GM23248 (cell line): ENCODE measurements at regions not wholly inside any gene's neighbourhood (a gene's known extent, or its start where the extent isn't known, plus 50 kb on each side); places are given as distances from the start of the nearest gene placed in this dataset.

Source experiments
- DNase-seq: peaks from one replicate; pipeline ENCODE4 v3.0.0-alpha.2; 2015
- H2AFZ ChIP-seq: fragments of 200-600 bp; sonication (generic); 2 replicates; pipeline ENCODE4 v1.6.1; 2016; ENCODE audit warnings: antibody characterized with exemption
- H3F3A ChIP-seq: fragments of 200-600 bp; sonication (generic); 2 replicates; pipeline ENCODE4 v1.6.1; 2016; ENCODE audit warnings: mild to moderate bottlenecking, antibody characterized with exemption, mixed run types; ENCODE audit not compliant: insufficient read depth
- H3K27ac ChIP-seq: fragments of 200-600 bp; sonication (generic); 2 replicates; pipeline ENCODE4 v1.5.1; 2016; ENCODE audit warnings: mild to moderate bottlenecking
- H3K27me3 ChIP-seq: fragments of 200-600 bp; sonication (generic); replicated peaks from 2 replicates; pipeline ENCODE4 v1.6.1; 2016; ENCODE audit warnings: mild to moderate bottlenecking; ENCODE audit not compliant: insufficient read depth
- H3K36me3 ChIP-seq: fragments of 200-600 bp; sonication (generic); 2 replicates; pipeline ENCODE4 v1.6.1; 2016; ENCODE audit warnings: low read depth, mild to moderate bottlenecking
- H3K4me1 ChIP-seq: fragments of 200-600 bp; sonication (generic); 2 replicates; pipeline ENCODE4 v1.6.1; 2016; ENCODE audit warnings: mild to moderate bottlenecking; ENCODE audit not compliant: insufficient read depth
- H3K4me2 ChIP-seq: fragments of 200-600 bp; sonication (generic); one replicate; pipeline ENCODE4 v1.6.1; 2016; ENCODE audit warnings: mild to moderate bottlenecking; ENCODE audit not compliant: unreplicated experiment
- H3K4me3 ChIP-seq: fragments of 200-600 bp; sonication (generic); 2 replicates; pipeline ENCODE4 v1.5.1; 2016; ENCODE audit warnings: mild to moderate bottlenecking
- H3K79me2 ChIP-seq: fragments of 200-600 bp; sonication (generic); 2 replicates; pipeline ENCODE4 v1.6.1; 2016; ENCODE audit warnings: mild to moderate bottlenecking; ENCODE audit not compliant: insufficient read depth
- H3K9ac ChIP-seq: fragments of 200-600 bp; sonication (generic); 2 replicates; pipeline ENCODE4 v1.6.1; 2016; ENCODE audit warnings: mild to moderate bottlenecking
- H3K9me2 ChIP-seq: fragments of 200-600 bp; sonication (generic); 2 replicates; pipeline ENCODE4 v1.6.1; 2016; ENCODE audit warnings: mixed run types, mild to moderate bottlenecking, moderate library complexity; ENCODE audit not compliant: insufficient read depth
- H3K9me3 ChIP-seq: fragments of 200-600 bp; sonication (generic); one replicate; pipeline ENCODE4 v1.6.1; 2017; ENCODE audit warnings: low read depth
- H4K20me1 ChIP-seq: fragments of 200-600 bp; sonication (generic); 2 replicates; pipeline ENCODE4 v1.6.0; 2016; ENCODE audit not compliant: insufficient read depth
- EZH2 ChIP-seq: fragments of 200-600 bp; sonication (generic); IDR thresholded peaks from 2 replicates; pipeline ENCODE4 v1.6.1; 2018; ENCODE audit warnings: antibody characterized with exemption, mild to moderate bottlenecking; ENCODE audit not compliant: insufficient read depth, poor library complexity, severe bottlenecking
- EZH2phosphoT487 ChIP-seq: fragments of 200-600 bp; sonication (generic); IDR thresholded peaks from 2 replicates; pipeline ENCODE4 v1.6.1; 2018; ENCODE audit warnings: antibody characterized with exemption, moderate library complexity, mild to moderate bottlenecking, low read depth; ENCODE audit not compliant: insufficient read depth
- WGBS, 2 experiments: methylation state at CpG; one replicate each; pipeline ENCODE4 v1.1.6; 2015 to 2017; ENCODE audit warnings: low lambda C conversion rate in 2 of 2, low coverage in 1 of 2; ENCODE audit errors: missing lambda C conversion rate in 2 of 2; 5-methylcytosine and 5-hydroxymethylcytosine counted together
- in situ Hi-C: fragments of 300-500 bp; cut with MboI; formaldehyde crosslinking; loops from 2 replicates; pipeline ENCODE4 v1.15.0; 2020

DNA sequence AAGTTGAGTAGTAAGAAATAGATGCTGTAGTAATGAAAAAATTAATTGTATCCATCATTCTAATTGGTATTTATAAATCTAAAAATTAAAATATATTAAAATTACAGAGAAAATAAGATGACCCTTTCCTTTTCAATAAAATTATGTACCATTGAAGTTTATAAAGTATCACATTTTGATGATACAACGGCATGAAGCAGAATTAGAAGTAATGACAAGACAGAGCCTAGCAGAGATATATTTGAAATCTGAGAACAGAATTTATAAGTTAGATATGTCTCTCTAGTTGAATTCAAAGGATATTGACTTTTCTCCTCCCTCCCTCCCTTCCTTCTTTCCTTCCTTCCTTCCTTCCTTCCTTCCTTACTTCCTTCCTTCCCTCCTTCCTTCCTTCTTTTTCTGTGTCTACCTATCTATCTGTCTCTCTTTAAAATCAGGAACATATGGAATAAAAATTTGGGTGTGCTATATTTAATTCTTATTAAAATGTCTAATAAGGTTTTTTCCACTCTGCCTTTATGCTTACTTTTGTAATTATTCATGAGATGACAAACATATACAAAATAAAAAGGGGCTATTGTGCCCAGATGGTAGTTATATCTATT is 258.5 kb upstream of the CD180 start:
- Histone ChIP-seq H4K20me1 (no peaks in the 10 kb centered on the region), H2AFZ (no peak overlapping the region), H3K9me2 (no peaks in the 10 kb centered on the region), H3K9me3 (no peaks in the 10 kb centered on the region), H3K27me3 (no peaks in the 10 kb centered on the region), H3K4me3 (no peak overlapping the region), H3K4me2 (no peak overlapping the region), H3K27ac (no peak overlapping the region), H3K79me2 (no peaks in the 10 kb centered on the region), H3K9ac (no peak overlapping the region), H3K36me3 (no peaks in the 10 kb centered on the region), H3F3A (no peaks in the 10 kb centered on the region), H3K4me1 (no peaks in the 10 kb centered on the region)
- in situ Hi-C loops: no loop called here
- TF ChIP-seq EZH2: no peak
- no peak for TF ChIP-seq EZH2phosphoT487
- DNase-seq: no peak
- 90 to 98% methylated on average over 1 of the region's 1 CpG for WGBS, 2 experiments

DNA sequence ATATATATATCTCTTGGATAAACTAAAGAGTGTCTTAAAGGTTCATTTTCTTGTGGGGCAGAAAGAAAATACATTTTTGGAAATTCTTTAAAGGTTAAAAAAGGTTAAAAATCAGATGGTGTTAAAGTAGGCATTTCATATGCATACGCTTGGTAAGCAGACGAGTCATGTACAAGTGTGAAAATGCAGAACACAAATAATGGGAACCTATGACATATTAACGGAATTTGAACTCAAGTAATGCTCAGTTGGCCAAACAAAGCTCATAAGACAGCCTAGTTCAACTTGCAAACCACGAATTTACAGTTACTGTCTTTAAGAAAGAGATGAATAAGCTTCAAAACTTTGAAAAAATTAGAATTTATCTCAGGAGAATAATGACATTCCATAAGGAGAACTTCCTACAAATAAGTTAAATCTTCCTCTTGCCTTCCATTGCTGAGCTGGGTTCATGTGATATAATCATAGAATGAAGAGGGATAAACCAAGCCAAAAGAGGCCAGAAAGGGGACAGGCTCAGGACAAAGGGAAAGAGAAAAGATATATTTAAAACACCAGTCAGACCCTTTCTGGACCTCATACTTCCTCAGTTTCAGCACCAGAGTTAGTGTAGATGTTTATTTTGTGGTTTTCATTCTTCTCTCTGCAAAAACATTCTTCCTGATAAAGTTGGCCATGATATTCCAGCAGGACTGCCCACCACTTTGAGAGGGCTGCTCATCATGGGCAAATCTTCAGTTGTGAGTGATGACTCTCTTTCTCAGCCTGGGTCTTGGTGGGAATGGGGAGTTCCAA is 256.7 kb upstream of the CD180 start:
- no peak overlapping the region for H2AFZ ChIP-seq
- H3K27me3 ChIP-seq: no peaks in the 10 kb centered on the region
- no peaks in the 10 kb centered on the region for H3F3A ChIP-seq
- H4K20me1 ChIP-seq: no peaks in the 10 kb centered on the region
- H3K4me2 ChIP-seq: no peak overlapping the region
- 72 to 81% methylated on average over 4 of the region's 4 CpGs for WGBS, 2 experiments
- H3K79me2 ChIP-seq: no peaks in the 10 kb centered on the region
- in situ Hi-C loops: no loop called here
- no peak for TF ChIP-seq EZH2phosphoT487
- TF ChIP-seq EZH2: no peak
- DNase-seq: no peak
- H3K4me1 ChIP-seq: no peaks in the 10 kb centered on the region
- H3K36me3 ChIP-seq: no peaks in the 10 kb centered on the region
- H3K27ac ChIP-seq: no peak overlapping the region
- no peaks in the 10 kb centered on the region for H3K9me2 ChIP-seq
- H3K9me3 ChIP-seq: no peaks in the 10 kb centered on the region
- no peak overlapping the region for H3K9ac ChIP-seq
- no peak overlapping the region for H3K4me3 ChIP-seq

DNA sequence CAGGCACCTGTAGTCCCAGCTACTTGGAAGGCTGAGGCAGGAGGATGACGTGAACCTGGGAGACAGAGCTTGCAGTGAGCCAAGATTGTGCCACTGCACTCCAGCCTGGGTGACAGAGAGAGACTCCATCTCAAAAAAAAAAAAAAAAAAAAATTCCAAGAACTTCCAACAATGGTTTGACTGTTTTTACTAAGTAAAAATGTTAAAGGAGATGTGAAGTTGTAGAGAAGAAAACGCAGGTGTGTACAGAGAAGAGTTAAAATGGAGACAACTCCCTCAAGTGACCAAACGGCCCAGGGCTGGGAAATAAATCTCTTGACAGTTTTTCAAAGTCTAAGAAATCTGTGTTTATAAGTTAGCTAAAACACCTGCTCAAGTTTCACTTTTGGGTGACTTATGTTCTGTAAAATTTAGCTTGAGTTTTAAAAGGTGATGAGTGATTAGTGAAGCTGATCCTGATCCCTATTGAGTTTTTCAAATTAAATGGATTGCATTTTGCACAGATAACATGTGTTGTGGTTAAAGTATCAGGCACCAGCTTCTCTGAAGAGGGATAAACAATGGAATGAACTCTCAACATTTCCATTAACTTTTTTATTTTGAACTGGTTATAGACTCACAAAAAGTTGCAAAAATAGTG is 255.2 kb upstream of the CD180 start:
- TF ChIP-seq EZH2phosphoT487: no peak
- TF ChIP-seq EZH2: no peak
- H3K4me1 ChIP-seq: no peaks in the 10 kb centered on the region
- H3K27ac ChIP-seq: no peak overlapping the region
- no peaks in the 10 kb centered on the region for H3F3A ChIP-seq
- no peaks in the 10 kb centered on the region for H3K27me3 ChIP-seq
- no peaks in the 10 kb centered on the region for H3K9me3 ChIP-seq
- in situ Hi-C loops: no loop called here
- WGBS, 2 experiments: 65 to 72% methylated on average over 3 of the region's 3 CpGs
- H2AFZ ChIP-seq: no peak overlapping the region
- H3K4me3 ChIP-seq: no peak overlapping the region
- H3K36me3 ChIP-seq: no peaks in the 10 kb centered on the region
- H4K20me1 ChIP-seq: no peaks in the 10 kb centered on the region
- H3K9me2 ChIP-seq: no peaks in the 10 kb centered on the region; the same call in 1 of the 2 replicates
- H3K4me2 ChIP-seq: no peak overlapping the region
- DNase-seq: no peak
- no peak overlapping the region for H3K9ac ChIP-seq
- no peaks in the 10 kb centered on the region for H3K79me2 ChIP-seq

DNA sequence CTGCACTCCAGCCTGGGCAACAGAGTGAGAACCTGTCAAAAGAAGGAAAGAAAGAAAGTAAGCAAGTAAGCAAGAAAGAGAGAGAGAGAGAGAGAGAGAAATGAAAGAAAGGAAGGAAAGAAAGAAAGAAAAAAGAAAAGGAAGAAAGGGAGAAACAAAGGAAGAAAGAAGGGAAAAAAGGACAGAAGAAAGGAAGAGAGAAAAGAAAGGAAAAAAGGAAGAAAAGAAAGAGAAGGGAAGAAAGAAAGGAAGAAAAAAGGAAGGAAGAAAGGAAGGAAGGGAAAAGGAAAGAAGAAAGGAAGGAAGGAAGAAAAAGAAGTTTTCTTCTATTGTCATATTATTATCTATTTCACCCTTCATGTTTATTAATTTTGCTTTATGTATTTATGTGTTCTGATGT is 251.1 kb upstream of the CD180 start:
- no peak overlapping the region for H2AFZ ChIP-seq
- TF ChIP-seq EZH2phosphoT487: no peak
- H3K4me3 ChIP-seq: no peak overlapping the region
- no peak for DNase-seq
- no peaks in the 10 kb centered on the region for H3K79me2 ChIP-seq
- no peak overlapping the region for H3K9ac ChIP-seq
- no peaks in the 10 kb centered on the region for H3K4me1 ChIP-seq
- H3K27me3 ChIP-seq: no peaks in the 10 kb centered on the region
- in situ Hi-C loops: no loop called here
- no peaks in the 10 kb centered on the region for H3F3A ChIP-seq
- no peaks in the 10 kb centered on the region for H3K9me3 ChIP-seq
- H3K27ac ChIP-seq: no peak overlapping the region
- H3K9me2 ChIP-seq: no peaks in the 10 kb centered on the region; the same call in 1 of the 2 replicates
- H3K36me3 ChIP-seq: no peaks in the 10 kb centered on the region
- H3K4me2 ChIP-seq: no peak overlapping the region
- H4K20me1 ChIP-seq: no peaks in the 10 kb centered on the region
